Hepatocyte (in vitro differentiated cells): ENCODE measurements at regions not wholly inside any gene's neighbourhood (a gene's known extent, or its start where the extent isn't known, plus 50 kb on each side); places are given as distances from the start of the nearest gene placed in this dataset.

Experiments used
- CTCF ChIP-seq: fragments of 200-600 bp; sonication (generic); IDR thresholded peaks from 2 replicates; pipeline ENCODE4 v1.5.1; 2016; ENCODE audit warnings: antibody characterized with exemption, mild to moderate bottlenecking; ENCODE audit not compliant: poor library complexity
- EZH2 ChIP-seq: fragments of 200-600 bp; sonication (generic); IDR thresholded peaks from 2 replicates; pipeline ENCODE4 v1.6.1; 2016; ENCODE audit warnings: antibody characterized with exemption, mild to moderate bottlenecking, borderline replicate concordance
- EZH2phosphoT487 ChIP-seq: fragments of 200-600 bp; sonication (generic); IDR thresholded peaks from one replicate; pipeline ENCODE4 v1.6.1; 2018; ENCODE audit warnings: antibody characterized with exemption, mild to moderate bottlenecking, low read depth, moderate library complexity; ENCODE audit not compliant: unreplicated experiment, severe bottlenecking

GRCh38 chr13:48819899-48820298 is 155.8 kb upstream of the FNDC3A start:
- no peak for TF ChIP-seq CTCF
- TF ChIP-seq EZH2phosphoT487: no peak
- no peak for TF ChIP-seq EZH2
